ENCODE measurements at regions not wholly inside any gene's neighbourhood (a gene's known extent, or its start where the extent isn't known, plus 50 kb on each side); places are given as distances from the start of the nearest gene placed in this dataset.

DNA sequence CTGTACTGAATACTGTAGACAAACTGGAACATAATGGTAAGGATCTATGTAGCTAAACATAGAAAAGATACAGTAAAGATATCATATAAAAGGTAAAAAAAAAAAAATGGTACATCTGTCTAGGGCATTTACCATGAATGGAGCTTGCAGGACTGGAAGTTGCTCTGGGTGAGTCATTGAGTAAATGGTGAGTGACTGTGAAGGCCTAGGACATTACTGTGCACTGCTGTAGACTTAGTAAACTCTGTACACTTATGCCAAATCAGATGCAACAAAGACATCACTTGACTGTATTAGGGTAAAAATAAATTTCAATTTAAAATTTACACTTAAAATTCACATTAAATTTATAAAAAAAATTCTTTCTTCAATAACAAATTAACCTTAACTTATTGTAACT is 281.3 kb upstream of the LMCD1 start:
- Histone ChIP-seq H3K9ac (ENCODE audit: low read length) (no peak overlapping the region), H3K4me2 (ENCODE audit: low read length) (no peak overlapping the region), H3K36me3 (ENCODE audit: insufficient read depth, low read length) (no peaks in the 10 kb centered on the region), H3K4me3 (ENCODE audit: low read depth, low read length, poor library complexity, severe bottlenecking) (no peak overlapping the region), H3K27me3 (ENCODE audit: insufficient read depth, low read length) (no peaks in the 10 kb centered on the region), H3K79me2 (ENCODE audit: insufficient read depth, low read length) (no peaks in the 10 kb centered on the region), H3K27ac (ENCODE audit: low read depth, low read length, poor library complexity, severe bottlenecking) (no peak overlapping the region), H3K4me1 (ENCODE audit: insufficient read depth, low read length, severe bottlenecking) (no peaks in the 10 kb centered on the region), H3K9me2 (ENCODE audit: low read depth, low read length) (no peaks in the 10 kb centered on the region), H3F3A (ENCODE audit: insufficient read depth, low read length) (no peaks in the 10 kb centered on the region), H2AFZ (ENCODE audit: low read length) (no peak overlapping the region), H3K9me3 (ENCODE audit: low read length) (no peaks in the 10 kb centered on the region), H4K20me1 (ENCODE audit: insufficient read depth, low read length) (no peaks in the 10 kb centered on the region)
- no peak for TF ChIP-seq EZH2 (IDR thresholded peaks at IDR 0.05; ENCODE audit: borderline replicate concordance, low read length)
- TF ChIP-seq, protein P1, sequence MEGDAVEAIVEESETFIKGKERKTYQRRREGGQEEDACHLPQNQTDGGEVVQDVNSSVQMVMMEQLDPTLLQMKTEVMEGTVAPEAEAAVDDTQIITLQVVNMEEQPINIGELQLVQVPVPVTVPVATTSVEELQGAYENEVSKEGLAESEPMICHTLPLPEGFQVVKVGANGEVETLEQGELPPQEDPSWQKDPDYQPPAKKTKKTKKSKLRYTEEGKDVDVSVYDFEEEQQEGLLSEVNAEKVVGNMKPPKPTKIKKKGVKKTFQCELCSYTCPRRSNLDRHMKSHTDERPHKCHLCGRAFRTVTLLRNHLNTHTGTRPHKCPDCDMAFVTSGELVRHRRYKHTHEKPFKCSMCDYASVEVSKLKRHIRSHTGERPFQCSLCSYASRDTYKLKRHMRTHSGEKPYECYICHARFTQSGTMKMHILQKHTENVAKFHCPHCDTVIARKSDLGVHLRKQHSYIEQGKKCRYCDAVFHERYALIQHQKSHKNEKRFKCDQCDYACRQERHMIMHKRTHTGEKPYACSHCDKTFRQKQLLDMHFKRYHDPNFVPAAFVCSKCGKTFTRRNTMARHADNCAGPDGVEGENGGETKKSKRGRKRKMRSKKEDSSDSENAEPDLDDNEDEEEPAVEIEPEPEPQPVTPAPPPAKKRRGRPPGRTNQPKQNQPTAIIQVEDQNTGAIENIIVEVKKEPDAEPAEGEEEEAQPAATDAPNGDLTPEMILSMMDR (IDR thresholded peaks at IDR 0.05; ENCODE audit: low read length), result no peak

DNA sequence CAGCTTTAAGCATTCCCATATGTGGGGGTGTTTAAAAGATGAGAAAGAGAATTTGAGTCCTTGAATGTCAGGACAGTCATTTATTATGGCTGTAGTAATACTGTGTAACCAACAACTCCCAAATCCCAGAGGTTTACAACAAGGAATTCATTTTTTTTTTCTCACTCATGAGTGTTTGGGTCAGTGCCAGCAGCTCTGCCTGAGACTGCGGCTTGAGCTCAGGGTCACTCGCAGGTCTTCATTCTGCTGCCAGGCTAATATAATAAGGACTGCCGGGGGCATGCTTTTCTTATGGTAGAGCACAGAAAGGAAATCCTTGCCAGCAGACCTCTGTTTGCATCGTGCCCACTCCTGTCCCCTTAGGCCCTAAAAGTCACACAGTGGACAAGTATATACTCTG is 277.9 kb upstream of the LMCD1 start:
- H4K20me1 ChIP-seq (ENCODE audit: insufficient read depth, low read length), result no peaks in the 10 kb centered on the region
- H3F3A ChIP-seq (ENCODE audit: insufficient read depth, low read length), result no peaks in the 10 kb centered on the region
- H3K4me1 ChIP-seq (ENCODE audit: insufficient read depth, low read length, severe bottlenecking), result no peaks in the 10 kb centered on the region
- no peak overlapping the region for H3K27ac ChIP-seq (ENCODE audit: low read depth, low read length, poor library complexity, severe bottlenecking)
- no peak overlapping the region for H3K9ac ChIP-seq (ENCODE audit: low read length)
- H3K4me2 ChIP-seq (ENCODE audit: low read length), result no peak overlapping the region
- H2AFZ ChIP-seq (ENCODE audit: low read length), result no peak overlapping the region
- no peaks in the 10 kb centered on the region for H3K36me3 ChIP-seq (ENCODE audit: insufficient read depth, low read length)
- no peaks in the 10 kb centered on the region for H3K27me3 ChIP-seq (ENCODE audit: insufficient read depth, low read length)
- H3K9me2 ChIP-seq (ENCODE audit: low read depth, low read length), result no peaks in the 10 kb centered on the region
- no peak overlapping the region for H3K4me3 ChIP-seq (ENCODE audit: low read depth, low read length, poor library complexity, severe bottlenecking)
- H3K79me2 ChIP-seq (ENCODE audit: insufficient read depth, low read length), result no peaks in the 10 kb centered on the region
- H3K9me3 ChIP-seq (ENCODE audit: low read length), result no peaks in the 10 kb centered on the region
- TF ChIP-seq, protein P1 (IDR thresholded peaks at IDR 0.05; ENCODE audit: low read length), result no peak
- no peak for TF ChIP-seq EZH2 (IDR thresholded peaks at IDR 0.05; ENCODE audit: borderline replicate concordance, low read length)

DNA sequence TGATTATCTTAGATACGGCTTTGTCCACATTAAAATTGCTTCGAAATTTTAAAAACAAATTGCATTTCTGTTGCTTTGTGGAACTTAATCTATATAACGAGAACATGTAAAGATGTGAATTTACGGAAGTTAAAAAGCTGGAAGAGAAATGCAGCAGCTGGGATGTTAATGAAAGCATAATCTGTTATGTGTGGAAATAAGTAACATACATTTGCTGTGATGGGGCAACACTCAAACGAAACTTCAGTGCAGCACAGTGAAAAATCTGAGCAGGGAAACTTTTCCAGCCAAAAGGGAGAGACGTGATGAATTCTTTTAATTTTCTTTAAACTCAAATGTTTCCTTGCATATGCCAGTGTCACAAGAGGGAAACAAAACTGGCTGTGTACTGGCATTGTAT is 276.7 kb upstream of the LMCD1 start:
- Histone ChIP-seq H2AFZ (ENCODE audit: low read length) (no peak overlapping the region), H3K4me3 (ENCODE audit: low read depth, low read length, poor library complexity, severe bottlenecking) (no peak overlapping the region), H3K27me3 (ENCODE audit: insufficient read depth, low read length) (no peaks in the 10 kb centered on the region), H3K4me1 (ENCODE audit: insufficient read depth, low read length, severe bottlenecking) (no peaks in the 10 kb centered on the region), H3F3A (ENCODE audit: insufficient read depth, low read length) (no peaks in the 10 kb centered on the region), H3K9ac (ENCODE audit: low read length) (no peak overlapping the region), H3K9me3 (ENCODE audit: low read length) (no peaks in the 10 kb centered on the region), H3K9me2 (ENCODE audit: low read depth, low read length) (no peaks in the 10 kb centered on the region), H3K27ac (ENCODE audit: low read depth, low read length, poor library complexity, severe bottlenecking) (no peak overlapping the region), H3K4me2 (ENCODE audit: low read length) (no peak overlapping the region), H4K20me1 (ENCODE audit: insufficient read depth, low read length) (no peaks in the 10 kb centered on the region), H3K36me3 (ENCODE audit: insufficient read depth, low read length) (no peaks in the 10 kb centered on the region), H3K79me2 (ENCODE audit: insufficient read depth, low read length) (no peaks in the 10 kb centered on the region)
- no peak for TF ChIP-seq EZH2 (IDR thresholded peaks at IDR 0.05; ENCODE audit: borderline replicate concordance, low read length)
- TF ChIP-seq, protein P1 (IDR thresholded peaks at IDR 0.05; ENCODE audit: low read length), result no peak

All from OCI-LY1 (cell line).